ENCODE measurements at regions not wholly inside any gene's neighbourhood (a gene's known extent, or its start where the extent isn't known, plus 50 kb on each side); places are given as distances from the start of the nearest gene placed in this dataset.

GRCh38 chr2:193505620-193506019 lies 1310.9 kb upstream of the TMEFF2 start:
- Histone ChIP-seq H3K27me3 (ENCODE audit: insufficient read depth, low read length, poor library complexity, severe bottlenecking) (no peaks in the 10 kb centered on the region), H3F3A (ENCODE audit: low read depth) (no peaks in the 10 kb centered on the region)

GRCh38 chr2:193502363-193503035 lies 1307.8 kb upstream of the TMEFF2 start:
- no peak overlapping the region for H3K4me3 ChIP-seq (ENCODE audit: low read length, poor library complexity, severe bottlenecking)
- H3K9ac ChIP-seq (ENCODE audit: low read depth, low read length, poor library complexity, severe bottlenecking), result no peak overlapping the region

More at GRCh38 chr2:193505620-193506019, 1310.9 kb upstream of the TMEFF2 start:
- TF ChIP-seq EZH2phosphoT487 (IDR thresholded peaks at IDR 0.05; ENCODE audit: borderline replicate concordance), result no peak
- no peak for TF ChIP-seq CTCF (conservative IDR thresholded peaks at IDR 0.05; ENCODE audit: low read length)
- H3K4me2 ChIP-seq (ENCODE audit: low read depth, low read length, poor library complexity, severe bottlenecking), result no peak overlapping the region
- no peaks in the 10 kb centered on the region for H3K4me1 ChIP-seq (ENCODE audit: insufficient read depth, low read length, poor library complexity, severe bottlenecking)
- no peaks in the 10 kb centered on the region for H3K9me3 ChIP-seq (ENCODE audit: insufficient read depth, low read depth, low read length)
- no peak overlapping the region for H2AFZ ChIP-seq (ENCODE audit: low read length)
- H4K20me1 ChIP-seq (ENCODE audit: insufficient read depth, low read length, poor library complexity, severe bottlenecking), result no peaks in the 10 kb centered on the region
- H3K4me3 ChIP-seq (ENCODE audit: low read length, poor library complexity, severe bottlenecking), result no peak overlapping the region
- no peaks in the 10 kb centered on the region for H3K9me2 ChIP-seq (replicated peaks; ENCODE audit: low read depth, low read length)
- no peaks in the 10 kb centered on the region for H3K36me3 ChIP-seq (ENCODE audit: insufficient read depth, low read length)
- no peak overlapping the region for H3K9ac ChIP-seq (ENCODE audit: low read depth, low read length, poor library complexity, severe bottlenecking)
- no peaks in the 10 kb centered on the region for H3K79me2 ChIP-seq (ENCODE audit: insufficient read depth, low read length)

GRCh38 chr2:193496786-193497185 lies 1302.1 kb upstream of the TMEFF2 start:
- Histone ChIP-seq H2AFZ (ENCODE audit: low read length) (no peak overlapping the region), H3K9ac (ENCODE audit: low read depth, low read length, poor library complexity, severe bottlenecking) (no peak overlapping the region), H3K9me2 (replicated peaks; ENCODE audit: low read depth, low read length) (no peaks in the 10 kb centered on the region), H3K4me2 (ENCODE audit: low read depth, low read length, poor library complexity, severe bottlenecking) (no peak overlapping the region), H3K27me3 (ENCODE audit: insufficient read depth, low read length, poor library complexity, severe bottlenecking) (no peaks in the 10 kb centered on the region), H3K4me1 (ENCODE audit: insufficient read depth, low read length, poor library complexity, severe bottlenecking) (no peaks in the 10 kb centered on the region), H3F3A (ENCODE audit: low read depth) (no peaks in the 10 kb centered on the region), H3K36me3 (ENCODE audit: insufficient read depth, low read length) (no peaks in the 10 kb centered on the region), H3K4me3 (ENCODE audit: low read length, poor library complexity, severe bottlenecking) (no peak overlapping the region), H4K20me1 (ENCODE audit: insufficient read depth, low read length, poor library complexity, severe bottlenecking) (no peaks in the 10 kb centered on the region), H3K9me3 (ENCODE audit: insufficient read depth, low read depth, low read length) (no peaks in the 10 kb centered on the region), H3K79me2 (ENCODE audit: insufficient read depth, low read length) (no peaks in the 10 kb centered on the region)
- TF ChIP-seq EZH2phosphoT487 (IDR thresholded peaks at IDR 0.05; ENCODE audit: borderline replicate concordance), result no peak
- TF ChIP-seq CTCF (conservative IDR thresholded peaks at IDR 0.05; ENCODE audit: low read length), result no peak

More at GRCh38 chr2:193502363-193503035, 1307.8 kb upstream of the TMEFF2 start:
- Histone ChIP-seq H3K9me3 (ENCODE audit: insufficient read depth, low read depth, low read length) (no peaks in the 10 kb centered on the region), H3K9me2 (replicated peaks; ENCODE audit: low read depth, low read length) (no peaks in the 10 kb centered on the region), H3K79me2 (ENCODE audit: insufficient read depth, low read length) (no peaks in the 10 kb centered on the region), H3K27me3 (ENCODE audit: insufficient read depth, low read length, poor library complexity, severe bottlenecking) (no peaks in the 10 kb centered on the region), H3K4me1 (ENCODE audit: insufficient read depth, low read length, poor library complexity, severe bottlenecking) (no peaks in the 10 kb centered on the region), H3K36me3 (ENCODE audit: insufficient read depth, low read length) (no peaks in the 10 kb centered on the region), H4K20me1 (ENCODE audit: insufficient read depth, low read length, poor library complexity, severe bottlenecking) (no peaks in the 10 kb centered on the region), H3F3A (ENCODE audit: low read depth) (no peaks in the 10 kb centered on the region), H3K4me2 (ENCODE audit: low read depth, low read length, poor library complexity, severe bottlenecking) (no peak overlapping the region), H2AFZ (ENCODE audit: low read length) (no peak overlapping the region)
- TF ChIP-seq EZH2phosphoT487 (IDR thresholded peaks at IDR 0.05; ENCODE audit: borderline replicate concordance) (no peak), CTCF (conservative IDR thresholded peaks at IDR 0.05; ENCODE audit: low read length) (no peak)
